NCI-H748 treated with DMSO at 0.1 percent for 48 hours (cell line): ENCODE measurements at regions not wholly inside any gene's neighbourhood (a gene's known extent, or its start where the extent isn't known, plus 50 kb on each side); places are given as distances from the start of the nearest gene placed in this dataset.
"Not testable (repeated sequence)": the region's sequence is repeated elsewhere in the genome, so short reads cannot be mapped to it uniquely, and the experiment has no call there.

Experiments
- DNase-seq: peaks from one replicate; lab custom pipeline; 2025; lab: John Stamatoyannopoulos, UW

DNA sequence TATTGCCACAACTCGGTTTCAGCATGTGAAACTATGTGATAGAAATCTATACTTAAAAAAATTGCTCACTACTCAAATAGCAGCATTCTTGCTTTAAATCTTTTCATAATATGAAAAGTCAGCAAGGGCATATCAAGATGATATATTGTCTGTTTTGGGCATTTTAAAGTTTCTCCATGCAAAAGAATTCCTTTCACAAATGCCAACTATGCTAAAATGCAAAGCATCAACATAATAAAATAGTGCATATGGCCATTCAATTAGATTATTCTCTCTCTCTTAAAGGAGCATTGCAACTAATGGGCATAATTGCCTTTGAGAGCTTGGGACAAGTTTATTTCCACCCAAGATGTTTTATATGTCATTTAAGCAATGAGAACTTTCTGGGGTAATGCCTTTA is 475.1 kb downstream of the ZPLD1 start:
- DNase-seq, result no peak

DNA sequence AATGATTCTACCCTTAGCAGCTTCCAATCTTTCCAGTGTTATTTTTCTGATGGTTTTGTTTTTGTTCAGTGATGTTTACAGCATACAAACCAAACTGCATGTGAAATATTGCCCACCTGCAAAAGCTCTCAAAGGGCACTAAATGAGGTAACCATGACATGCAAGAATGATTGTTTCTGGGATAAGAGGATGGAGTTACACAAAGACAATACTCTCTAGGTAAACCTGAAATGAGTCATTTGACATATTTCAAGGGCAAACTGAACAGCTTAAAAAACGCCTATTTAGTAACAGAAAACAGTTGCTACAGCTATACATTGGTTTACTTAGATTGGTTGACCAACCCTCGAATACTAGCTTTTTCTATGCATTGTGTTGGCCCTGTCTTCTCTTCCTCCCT is 481.7 kb downstream of the ZPLD1 start:
- DNase-seq, result no peak

- DNase-seq, result no peak
Observed at GRCh38 chr3:102926618-102927017, 491.8 kb downstream of the ZPLD1 start.

DNA sequence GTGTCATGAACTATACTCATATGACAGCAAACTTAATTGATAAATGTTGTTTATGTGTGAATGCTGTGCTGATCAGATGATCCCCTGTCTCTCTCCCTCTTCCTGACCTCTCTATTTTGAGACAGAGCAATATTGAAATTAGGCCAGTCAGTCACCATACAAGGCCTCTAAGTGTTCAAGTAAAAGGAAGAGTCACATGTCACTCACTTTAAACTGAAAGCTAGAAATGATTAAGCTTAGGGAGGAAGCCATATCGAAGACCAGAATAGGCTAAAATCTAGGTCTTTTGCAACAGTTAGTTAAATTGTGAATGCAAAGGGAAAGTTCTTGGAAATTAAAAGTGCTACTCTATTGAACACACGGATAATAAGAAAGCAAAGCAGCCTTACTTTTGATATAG is 498.6 kb downstream of the ZPLD1 start:
- no peak for DNase-seq

- DNase-seq, result no peak
Observed at GRCh38 chr3:102936511-102937045, 501.8 kb downstream of the ZPLD1 start.

GRCh38 chr3:102941786-102942185 is 507.0 kb downstream of the ZPLD1 start:
- no peak for DNase-seq

GRCh38 chr3:102946445-102946844 is 511.6 kb downstream of the ZPLD1 start:
- DNase-seq, result not testable (repeated sequence)

- no peak for DNase-seq
Observed at GRCh38 chr3:102972350-102972749, 537.5 kb downstream of the ZPLD1 start.

- DNase-seq, result no peak
Observed at GRCh38 chr3:102974333-102974732, 539.5 kb downstream of the ZPLD1 start.

- no peak for DNase-seq
Observed at GRCh38 chr3:102979191-102979590, 544.4 kb downstream of the ZPLD1 start.

GRCh38 chr3:102979682-102980354 is 545.0 kb downstream of the ZPLD1 start:
- DNase-seq, result no peak

- no peak for DNase-seq
Observed at GRCh38 chr3:102980355-102980696, 545.5 kb downstream of the ZPLD1 start.

DNA sequence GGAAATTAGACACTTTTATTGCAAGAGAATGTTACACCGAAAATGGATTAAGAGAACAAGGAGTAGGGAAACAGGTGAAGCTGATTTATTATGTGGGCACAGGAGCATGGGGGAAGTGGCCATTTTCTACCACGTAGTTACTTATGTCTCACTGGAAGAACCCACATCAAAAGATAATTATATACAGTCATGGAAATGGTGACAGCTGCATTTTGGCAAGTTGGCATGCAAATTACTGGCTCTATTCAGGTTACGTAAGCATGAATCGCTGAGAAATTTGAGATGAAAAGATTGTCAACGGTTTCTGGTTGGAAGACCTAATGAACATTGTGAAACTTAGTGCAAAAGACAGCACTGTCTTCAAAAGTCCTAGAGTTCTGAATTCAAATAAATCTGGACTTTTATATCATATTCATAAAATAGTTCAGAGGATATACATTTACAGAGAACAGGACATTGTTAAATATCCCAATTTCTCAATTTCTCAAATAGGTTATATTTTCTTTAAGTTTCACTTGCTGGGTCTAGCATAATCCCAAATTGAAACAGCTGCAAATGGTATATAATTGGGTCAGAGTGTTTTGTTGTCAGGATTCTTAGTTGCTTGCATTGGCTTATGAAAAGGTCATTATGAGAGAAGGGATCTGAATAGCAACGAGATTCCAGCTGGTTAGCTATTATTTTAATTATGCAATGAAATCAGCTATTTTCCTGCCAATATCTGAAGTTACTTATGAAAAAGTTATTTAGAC is 567.8 kb downstream of the ZPLD1 start:
- no peak for DNase-seq

GRCh38 chr3:103006526-103007183 is 571.8 kb downstream of the ZPLD1 start:
- no peak for DNase-seq

- DNase-seq, result no peak
Observed at GRCh38 chr3:103009609-103010008, 574.8 kb downstream of the ZPLD1 start.

GRCh38 chr3:103025880-103026279 is 591.1 kb downstream of the ZPLD1 start:
- no peak for DNase-seq

DNA sequence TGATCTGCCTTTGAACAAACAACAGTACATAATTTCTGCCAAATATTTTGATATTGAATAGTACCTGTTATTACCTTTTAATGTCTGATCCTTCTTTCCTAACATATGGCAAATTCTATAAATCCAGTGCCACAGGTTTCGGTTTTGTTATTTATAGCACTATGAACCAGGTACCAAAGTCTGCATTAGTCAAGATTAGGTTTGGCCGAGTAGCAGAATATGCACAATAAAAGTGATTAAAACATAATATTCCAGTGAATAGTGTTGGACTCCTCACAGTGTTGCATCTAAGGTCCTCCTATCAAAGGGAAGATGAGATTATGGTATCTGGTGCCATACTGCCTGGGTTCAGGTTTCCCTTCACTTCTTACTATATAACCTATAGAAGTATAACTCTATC is 599.0 kb downstream of the ZPLD1 start:
- DNase-seq, result no peak

DNA sequence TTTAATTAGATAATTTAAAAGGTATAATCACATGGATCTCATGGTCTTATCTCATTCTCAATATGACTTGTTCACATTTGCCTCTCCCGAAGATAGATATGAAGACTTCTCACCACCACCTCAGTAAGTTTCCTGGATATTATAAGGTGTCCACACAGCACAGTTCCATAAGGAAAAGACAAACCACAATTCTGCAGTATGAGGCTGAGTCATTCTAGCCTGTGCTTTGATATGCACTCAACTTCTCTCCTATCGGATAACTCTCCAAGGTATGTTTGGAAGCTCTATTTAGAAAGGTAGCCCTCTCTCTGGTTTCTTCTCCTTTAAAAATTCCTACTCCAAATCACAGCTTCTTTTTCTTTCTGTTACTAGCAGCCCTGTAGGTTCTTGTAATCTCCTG is 612.8 kb downstream of the ZPLD1 start:
- DNase-seq, result no peak

GRCh38 chr3:103048068-103048722 is 613.4 kb downstream of the ZPLD1 start:
- no peak for DNase-seq

- no peak for DNase-seq
Observed at GRCh38 chr3:103052236-103052830, 617.5 kb downstream of the ZPLD1 start.

DNA sequence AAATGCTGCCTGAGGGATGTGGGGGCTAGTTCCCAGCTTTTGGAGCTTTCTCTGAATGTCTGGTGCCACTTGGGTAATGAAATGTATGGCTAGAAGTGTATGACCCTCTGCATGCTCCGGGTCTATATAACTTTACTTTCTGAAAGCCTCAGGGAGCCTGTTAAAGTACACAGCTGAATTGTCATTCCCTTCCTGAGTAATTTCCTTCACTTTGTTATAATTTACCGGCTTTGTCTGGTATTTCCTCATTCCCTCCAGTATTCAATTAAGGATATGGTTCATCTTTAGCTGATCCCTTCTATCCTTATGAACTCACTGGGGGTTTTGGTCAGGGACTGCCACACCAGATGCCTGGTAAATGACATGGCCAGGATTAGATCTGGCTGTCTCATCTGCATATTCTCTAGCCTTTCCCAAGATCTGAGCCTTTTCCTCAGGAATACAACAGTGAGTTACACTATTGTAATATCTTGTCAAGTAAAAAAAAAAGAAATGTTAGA is 620.3 kb downstream of the ZPLD1 start:
- no peak for DNase-seq

DNA sequence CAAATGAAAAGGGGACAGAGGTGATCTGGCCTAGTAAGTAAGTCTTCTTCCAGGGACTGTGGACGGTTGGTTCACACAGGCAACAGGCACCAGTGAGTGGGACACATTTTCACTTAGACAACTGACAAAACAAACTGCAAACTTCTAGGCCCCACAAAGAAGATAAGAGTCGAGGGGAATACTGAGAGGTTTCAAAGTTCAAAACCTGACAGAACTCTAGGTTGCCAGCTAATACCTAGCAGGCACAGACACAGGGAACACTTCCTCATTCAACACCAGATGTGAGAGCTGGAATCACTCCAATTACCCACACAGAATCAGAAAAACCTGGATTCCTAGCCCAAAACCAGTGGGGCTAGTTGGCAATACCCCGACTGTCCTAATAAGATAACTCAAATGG is 621.7 kb downstream of the ZPLD1 start:
- DNase-seq, result no peak
